H9 (cell line): ENCODE measurements at regions not wholly inside any gene's neighbourhood (a gene's known extent, or its start where the extent isn't known, plus 50 kb on each side); places are given as distances from the start of the nearest gene placed in this dataset.

Experiments used
- DNase-seq: peaks from one replicate; pipeline ENCODE4 v3.0.0-alpha.2; 2017
- H2AFZ ChIP-seq: one replicate; pipeline ENCODE4 v1.6.1; 2013; ENCODE audit warnings: mild to moderate bottlenecking, low read length, control low read depth, moderate library complexity
- H2AK5ac ChIP-seq: 2 replicates; pipeline ENCODE4 v1.6.1; 2013; ENCODE audit warnings: low read length, control low read depth, mixed read lengths; ENCODE audit not compliant: insufficient read length
- H2BK120ac ChIP-seq: one replicate; pipeline ENCODE4 v1.6.1; 2013; ENCODE audit warnings: low read depth, mild to moderate bottlenecking, low read length, control low read depth, inconsistent platforms; ENCODE audit not compliant: poor library complexity, severe bottlenecking
- H2BK12ac ChIP-seq: 2 replicates; pipeline ENCODE4 v1.6.1; 2013; ENCODE audit warnings: low read length, control low read depth, mixed read lengths, low read depth; ENCODE audit not compliant: insufficient read length
- H2BK15ac ChIP-seq: 2 replicates; pipeline ENCODE4 v1.6.1; 2013; ENCODE audit warnings: low read depth, low read length, control low read depth
- H2BK20ac ChIP-seq: one replicate; pipeline ENCODE4 v1.6.1; 2013; ENCODE audit warnings: low read depth, mild to moderate bottlenecking, low read length, control low read depth, inconsistent platforms; ENCODE audit not compliant: poor library complexity, severe bottlenecking
- H2BK5ac ChIP-seq: 2 replicates; pipeline ENCODE4 v1.6.1; 2013; ENCODE audit warnings: low read length, control low read depth, mixed read lengths; ENCODE audit not compliant: insufficient read length
- H3K14ac ChIP-seq: 2 replicates; pipeline ENCODE4 v1.6.1; 2013; ENCODE audit warnings: low read length, control low read depth; ENCODE audit not compliant: insufficient read depth
- H3K18ac ChIP-seq: 2 replicates; pipeline ENCODE4 v1.6.1; 2013; ENCODE audit warnings: low read depth, mild to moderate bottlenecking, mixed read lengths, low read length, control low read depth; ENCODE audit not compliant: insufficient read length
- H3K23ac ChIP-seq: 2 replicates; pipeline ENCODE4 v1.6.1; 2013; ENCODE audit warnings: low read length, control low read depth, mixed read lengths, low read depth; ENCODE audit not compliant: insufficient read length
- H3K23me2 ChIP-seq: 2 replicates; pipeline ENCODE4 v1.6.1; 2013; ENCODE audit warnings: low read depth, mild to moderate bottlenecking, mixed read lengths, low read length, control low read depth; ENCODE audit not compliant: insufficient read length, poor library complexity, severe bottlenecking
- H3K27ac ChIP-seq: 2 replicates; pipeline ENCODE4 v1.5.1; 2013; ENCODE audit warnings: low read length, control low read depth, mixed read lengths, low read depth; ENCODE audit not compliant: insufficient read length
- H3K27me3 ChIP-seq: 2 replicates; pipeline ENCODE4 v1.6.1; 2013; ENCODE audit warnings: low read length, control low read depth, inconsistent platforms; ENCODE audit not compliant: insufficient read depth
- H3K4ac ChIP-seq: 2 replicates; pipeline ENCODE4 v1.6.1; 2013; ENCODE audit warnings: low read depth, mild to moderate bottlenecking, control low read depth, inconsistent platforms, low read length, moderate library complexity
- H3K4me1 ChIP-seq: 2 replicates; pipeline ENCODE4 v1.6.1; 2013; ENCODE audit warnings: low read length, control low read depth, inconsistent platforms; ENCODE audit not compliant: insufficient read depth
- H3K4me2 ChIP-seq: 2 replicates; pipeline ENCODE4 v1.6.1; 2013; ENCODE audit warnings: low read length, control low read depth, mixed read lengths; ENCODE audit not compliant: insufficient read length, insufficient read depth
- H3K56ac ChIP-seq: 2 replicates; pipeline ENCODE4 v1.6.1; 2013; ENCODE audit warnings: low read depth, mild to moderate bottlenecking, mixed read lengths, low read length, control low read depth; ENCODE audit not compliant: insufficient read length
- H3K79me1 ChIP-seq: 2 replicates; pipeline ENCODE4 v1.6.1; 2013; ENCODE audit warnings: low read depth, mild to moderate bottlenecking, moderate library complexity, low read length, control low read depth, inconsistent platforms; ENCODE audit not compliant: insufficient read depth, poor library complexity, severe bottlenecking
- H3K79me2 ChIP-seq: 2 replicates; pipeline ENCODE4 v1.6.1; 2013; ENCODE audit warnings: low read length, control low read depth, inconsistent platforms; ENCODE audit not compliant: insufficient read depth
- H3K9ac ChIP-seq: 2 replicates; pipeline ENCODE4 v1.6.1; 2013; ENCODE audit warnings: low read length, control low read depth, mixed read lengths; ENCODE audit not compliant: insufficient read length; ENCODE audit errors: extremely low read depth
- H3K9me3 ChIP-seq: one replicate; pipeline ENCODE4 v1.6.1; 2013; ENCODE audit warnings: low read depth, low read length, inconsistent platforms; ENCODE audit not compliant: control insufficient read depth
- H3T11ph ChIP-seq: one replicate; pipeline ENCODE4 v1.6.1; 2013; ENCODE audit warnings: mild to moderate bottlenecking, low read length, control low read depth, inconsistent platforms
- H4K20me1 ChIP-seq: one replicate; pipeline ENCODE4 v1.6.1; 2013; ENCODE audit not compliant: control insufficient read depth, insufficient read length, insufficient read depth
- H4K5ac ChIP-seq: 2 replicates; pipeline ENCODE4 v1.6.1; 2013; ENCODE audit warnings: low read depth, mild to moderate bottlenecking, mixed read lengths, low read length, control low read depth; ENCODE audit not compliant: insufficient read length
- H4K8ac ChIP-seq: replicated peaks from 2 replicates; pipeline ENCODE4 v1.6.1; 2013; ENCODE audit warnings: low read length, control low read depth, mixed read lengths, low read depth; ENCODE audit not compliant: insufficient read length
- H4K91ac ChIP-seq: 2 replicates; pipeline ENCODE4 v1.6.1; 2013; ENCODE audit warnings: low read depth, mild to moderate bottlenecking, moderate library complexity, mixed read lengths, low read length, control low read depth; ENCODE audit not compliant: insufficient read length
- H3K27ac Mint-ChIP-seq, 3 experiments: 2 replicates in 2 of 3; 3 replicates in 1 of 3; pipeline ENCODE4 v1.8.0; 2020 to 2021; ENCODE audit warnings: mixed read lengths in 3 of 3, mild to moderate bottlenecking in 1 of 3, moderate library complexity in 1 of 3
- H3K27me3 Mint-ChIP-seq: 2 replicates; pipeline ENCODE4 v1.8.0; 2021; ENCODE audit warnings: low read depth, mild to moderate bottlenecking, moderate library complexity, mixed read lengths
- H3K36me3 Mint-ChIP-seq, 3 experiments: 2 replicates in 2 of 3; 3 replicates in 1 of 3; pipeline ENCODE4 v1.8.0; 2020 to 2021; ENCODE audit warnings: low read depth in 3 of 3, mixed read lengths in 3 of 3; ENCODE audit not compliant: insufficient read depth in 1 of 3
- H3K4me1 Mint-ChIP-seq, 2 experiments: 2 replicates each; pipeline ENCODE4 v1.8.0; 2020; ENCODE audit warnings: mixed read lengths in 2 of 2
- H3K4me3 Mint-ChIP-seq, 2 experiments: 2 replicates in 1 of 2; 3 replicates in 1 of 2; pipeline ENCODE4 v1.8.0; 2020 to 2021; ENCODE audit warnings: mild to moderate bottlenecking in 2 of 2, mixed read lengths in 2 of 2, moderate library complexity in 1 of 2
- H3K9me3 Mint-ChIP-seq, 2 experiments: 2 replicates in 1 of 2; 3 replicates in 1 of 2; pipeline ENCODE4 v1.8.0; 2020; ENCODE audit warnings: mild to moderate bottlenecking in 2 of 2, mixed read lengths in 2 of 2, moderate library complexity in 1 of 2
- WGBS: extraction: QIAGEN DNeasy Blood & Tissue Kit; methylation state at CpG from one replicate; pipeline ENCODE4 v1.1.7; 2013; ENCODE audit warnings: missing lambda C conversion rate, low lambda C conversion rate, mixed read lengths; ENCODE audit not compliant: insufficient read length; ENCODE audit errors: extremely low coverage; 5-methylcytosine and 5-hydroxymethylcytosine counted together
- TF ChIP-seq, protein P1 (sequence below): fragments of 200-600 bp; sonication (generic); conservative IDR thresholded peaks from 3 replicates; pipeline ENCODE4 v1.8.0; 2021; ENCODE audit warnings: antibody characterized with exemption, mild to moderate bottlenecking

DNA sequence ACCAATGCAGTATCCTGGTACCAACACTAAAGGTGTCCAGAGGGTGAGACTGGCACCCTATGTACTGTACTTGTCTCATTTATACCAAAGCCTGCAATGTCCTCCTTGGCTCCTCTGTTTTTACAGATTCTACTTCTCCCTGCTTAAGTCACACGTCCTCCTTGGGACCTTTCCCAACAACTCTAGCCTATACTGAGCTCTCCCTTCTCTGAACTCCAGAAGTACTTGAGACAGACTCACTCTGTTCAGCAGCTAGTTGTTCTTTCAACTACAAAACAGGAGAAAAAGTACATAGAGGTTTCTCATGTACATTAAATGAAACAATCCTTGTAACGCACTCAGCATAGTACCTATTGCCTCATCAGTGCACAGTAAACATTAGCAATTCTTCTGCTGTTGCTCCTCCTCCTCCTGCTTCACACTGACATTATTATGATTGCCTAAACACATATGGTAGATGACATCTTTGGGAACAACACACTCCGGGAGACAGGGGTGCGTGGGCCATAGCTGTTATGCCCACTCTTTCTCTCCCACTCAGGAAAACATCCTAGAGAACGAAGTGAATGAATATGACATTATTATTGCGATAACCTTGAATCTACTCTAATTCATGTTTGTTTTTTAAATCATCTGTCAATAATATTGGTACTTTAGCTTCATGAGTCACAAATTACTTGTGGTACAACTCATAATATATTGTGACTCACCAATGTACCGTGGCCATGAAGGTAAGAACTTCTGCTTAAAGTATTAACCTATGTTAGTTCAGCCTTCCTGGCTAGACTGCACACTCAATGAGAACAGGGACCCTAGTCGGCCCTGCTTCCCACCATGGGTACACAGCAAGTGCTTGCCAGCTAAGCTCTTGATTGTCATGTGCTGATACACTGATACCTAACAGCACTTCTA lies 180.3 kb upstream of the ADRA1B start:
- Histone ChIP-seq H4K8ac (no peak overlapping the region), H3K79me1 (no peaks in the 10 kb centered on the region), H2AK5ac (no peak overlapping the region), H2BK20ac (no peak overlapping the region), H2AFZ (no peak overlapping the region), H3K56ac (no peak overlapping the region), H3K27ac (no peak overlapping the region), H3K18ac (no peak overlapping the region), H3K23me2 (no peaks in the 10 kb centered on the region), H3K9ac (no peak overlapping the region), H3K4me1 (no peaks in the 10 kb centered on the region; the same call in 1 of the 2 replicates), H4K20me1 (no peaks in the 10 kb centered on the region), H3K9me3 (no peaks in the 10 kb centered on the region), H3K4me2 (no peak overlapping the region), H2BK120ac (no peak overlapping the region), H4K91ac (no peak overlapping the region), H3K27me3 (no peaks in the 10 kb centered on the region), H2BK12ac (no peak overlapping the region), H3T11ph (no peak overlapping the region), H4K5ac (no peak overlapping the region), H3K4ac (no peak overlapping the region), H3K79me2 (no peaks in the 10 kb centered on the region), H3K23ac (no peak overlapping the region), H2BK15ac (no peak overlapping the region), H2BK5ac (no peak overlapping the region), H3K14ac (no peak overlapping the region)
- Mint-ChIP-seq H3K27ac (no peak overlapping the region), H3K36me3 (no peaks in the 10 kb centered on the region), H3K4me3 (no peak overlapping the region), H3K27me3 (no peaks in the 10 kb centered on the region; the same call in 1 of the 2 replicates), H3K9me3 (peaks cover 0 to 4% of the 10 kb centered on the region in 2 experiments; a peak in 1 of 5 replicates), H3K4me1 (peaks cover 8 to 11% of the 10 kb centered on the region in 2 experiments)
- no peak for DNase-seq
- TF ChIP-seq, protein P1, sequence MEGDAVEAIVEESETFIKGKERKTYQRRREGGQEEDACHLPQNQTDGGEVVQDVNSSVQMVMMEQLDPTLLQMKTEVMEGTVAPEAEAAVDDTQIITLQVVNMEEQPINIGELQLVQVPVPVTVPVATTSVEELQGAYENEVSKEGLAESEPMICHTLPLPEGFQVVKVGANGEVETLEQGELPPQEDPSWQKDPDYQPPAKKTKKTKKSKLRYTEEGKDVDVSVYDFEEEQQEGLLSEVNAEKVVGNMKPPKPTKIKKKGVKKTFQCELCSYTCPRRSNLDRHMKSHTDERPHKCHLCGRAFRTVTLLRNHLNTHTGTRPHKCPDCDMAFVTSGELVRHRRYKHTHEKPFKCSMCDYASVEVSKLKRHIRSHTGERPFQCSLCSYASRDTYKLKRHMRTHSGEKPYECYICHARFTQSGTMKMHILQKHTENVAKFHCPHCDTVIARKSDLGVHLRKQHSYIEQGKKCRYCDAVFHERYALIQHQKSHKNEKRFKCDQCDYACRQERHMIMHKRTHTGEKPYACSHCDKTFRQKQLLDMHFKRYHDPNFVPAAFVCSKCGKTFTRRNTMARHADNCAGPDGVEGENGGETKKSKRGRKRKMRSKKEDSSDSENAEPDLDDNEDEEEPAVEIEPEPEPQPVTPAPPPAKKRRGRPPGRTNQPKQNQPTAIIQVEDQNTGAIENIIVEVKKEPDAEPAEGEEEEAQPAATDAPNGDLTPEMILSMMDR = no peak
- no CpG with 5 or more reads among the region's 8 CpGs for WGBS
